Thyroid gland (tissue), 4 donors: ENCODE measurements at regions not wholly inside any gene's neighbourhood (a gene's known extent, or its start where the extent isn't known, plus 50 kb on each side); places are given as distances from the start of the nearest gene placed in this dataset.

Experiments
- CTCF ChIP-seq, 6 experiments: fragments of 200-600 bp in 3 of 6; fragments of 450-650 bp in 3 of 6; sonication (generic) in 3 of 6; IDR thresholded peaks; one replicate each; pipeline ENCODE4 v1.5.1; 2016 to 2019; ENCODE audit warnings: antibody characterized with exemption in 6 of 6, mild to moderate bottlenecking in 2 of 6, inconsistent platforms in 1 of 6, moderate library complexity in 1 of 6
- POLR2A ChIP-seq, 2 donors: fragments of 450-650 bp; IDR thresholded peaks; one replicate each; pipeline ENCODE4 v1.6.1; 2017; ENCODE audit warnings: antibody characterized with exemption in 2 of 2, mild to moderate bottlenecking in 2 of 2, moderate library complexity in 1 of 2

GRCh38 chr12:124713041-124713435, 145.6 kb upstream of the NCOR2 start:
- TF ChIP-seq CTCF (IDR thresholded peaks at IDR 0.05) = no peak
- no peak for TF ChIP-seq POLR2A (IDR thresholded peaks at IDR 0.05)
